GM23248 (cell line): ENCODE measurements at regions not wholly inside any gene's neighbourhood (a gene's known extent, or its start where the extent isn't known, plus 50 kb on each side); places are given as distances from the start of the nearest gene placed in this dataset.

ENCODE experiments used
- EZH2 ChIP-seq: fragments of 200-600 bp; sonication (generic); IDR thresholded peaks from 2 replicates; pipeline ENCODE4 v1.6.1; 2018; ENCODE audit warnings: antibody characterized with exemption, mild to moderate bottlenecking; ENCODE audit not compliant: insufficient read depth, poor library complexity, severe bottlenecking
- EZH2phosphoT487 ChIP-seq: fragments of 200-600 bp; sonication (generic); IDR thresholded peaks from 2 replicates; pipeline ENCODE4 v1.6.1; 2018; ENCODE audit warnings: antibody characterized with exemption, moderate library complexity, mild to moderate bottlenecking, low read depth; ENCODE audit not compliant: insufficient read depth

DNA sequence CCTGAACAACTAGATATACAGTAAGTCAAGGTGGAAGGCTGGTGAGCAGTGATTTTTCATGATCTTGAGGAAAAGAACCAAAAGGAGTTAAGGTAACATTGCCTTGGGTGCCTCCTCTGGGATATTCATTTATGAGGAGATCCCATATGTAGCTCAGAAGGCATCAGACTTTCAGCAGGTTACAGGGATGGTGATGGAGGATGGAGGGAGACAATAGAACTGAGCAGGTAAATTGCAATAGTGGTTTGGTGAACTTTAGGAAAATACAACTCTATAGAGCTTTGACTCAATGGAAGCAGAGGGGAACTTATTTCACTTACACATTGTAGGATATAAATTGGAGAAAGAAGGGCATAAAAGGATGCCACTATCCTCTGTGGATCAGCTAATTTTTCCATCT is 243.4 kb upstream of the SPRY2 start:
- TF ChIP-seq EZH2phosphoT487: no peak
- no peak for TF ChIP-seq EZH2
